OCI-LY7 (cell line): ENCODE measurements at regions not wholly inside any gene's neighbourhood (a gene's known extent, or its start where the extent isn't known, plus 50 kb on each side); places are given as distances from the start of the nearest gene placed in this dataset.

Experiments
- EZH2phosphoT487 ChIP-seq: fragments of 200-600 bp; sonication (generic); IDR thresholded peaks from 2 replicates; pipeline ENCODE4 v1.6.1; 2018; ENCODE audit warnings: low read depth, borderline replicate concordance, mild to moderate bottlenecking, mixed run types, antibody characterized with exemption, low read length, moderate library complexity, mixed read lengths
- TF ChIP-seq, protein P1 (sequence below): fragments of 200-600 bp; sonication (generic); conservative IDR thresholded peaks from 2 replicates; pipeline ENCODE4 v1.5.1; 2014; ENCODE audit warnings: mild to moderate bottlenecking, antibody characterized with exemption, low read length, moderate library complexity, mixed read lengths

DNA sequence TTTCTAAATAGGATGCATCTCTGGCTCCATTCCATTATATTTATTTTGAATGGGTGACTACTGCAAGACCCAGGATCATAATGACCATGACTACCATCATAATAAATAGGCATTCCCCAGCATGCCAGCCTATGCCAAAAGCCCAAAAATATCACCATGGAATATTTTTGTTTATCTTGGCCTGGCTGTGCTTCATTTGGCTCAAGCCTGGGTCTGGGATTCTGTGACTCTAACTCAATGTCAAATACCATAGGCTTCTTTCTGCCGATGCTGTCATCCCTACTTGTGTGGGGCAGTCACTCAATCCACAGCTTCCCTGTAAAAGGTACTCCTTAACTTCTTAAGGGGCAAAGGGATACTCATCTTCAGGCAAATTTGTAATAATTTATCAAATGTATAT is 66.6 kb downstream of the DIRAS3 start:
- TF ChIP-seq, protein P1, sequence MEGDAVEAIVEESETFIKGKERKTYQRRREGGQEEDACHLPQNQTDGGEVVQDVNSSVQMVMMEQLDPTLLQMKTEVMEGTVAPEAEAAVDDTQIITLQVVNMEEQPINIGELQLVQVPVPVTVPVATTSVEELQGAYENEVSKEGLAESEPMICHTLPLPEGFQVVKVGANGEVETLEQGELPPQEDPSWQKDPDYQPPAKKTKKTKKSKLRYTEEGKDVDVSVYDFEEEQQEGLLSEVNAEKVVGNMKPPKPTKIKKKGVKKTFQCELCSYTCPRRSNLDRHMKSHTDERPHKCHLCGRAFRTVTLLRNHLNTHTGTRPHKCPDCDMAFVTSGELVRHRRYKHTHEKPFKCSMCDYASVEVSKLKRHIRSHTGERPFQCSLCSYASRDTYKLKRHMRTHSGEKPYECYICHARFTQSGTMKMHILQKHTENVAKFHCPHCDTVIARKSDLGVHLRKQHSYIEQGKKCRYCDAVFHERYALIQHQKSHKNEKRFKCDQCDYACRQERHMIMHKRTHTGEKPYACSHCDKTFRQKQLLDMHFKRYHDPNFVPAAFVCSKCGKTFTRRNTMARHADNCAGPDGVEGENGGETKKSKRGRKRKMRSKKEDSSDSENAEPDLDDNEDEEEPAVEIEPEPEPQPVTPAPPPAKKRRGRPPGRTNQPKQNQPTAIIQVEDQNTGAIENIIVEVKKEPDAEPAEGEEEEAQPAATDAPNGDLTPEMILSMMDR: no peak
- TF ChIP-seq EZH2phosphoT487: no peak
